ENCODE measurements at regions not wholly inside any gene's neighbourhood (a gene's known extent, or its start where the extent isn't known, plus 50 kb on each side); places are given as distances from the start of the nearest gene placed in this dataset.
A peak's percentile ranks its signal among the peaks of the same experiment; 100 is the strongest.

DNA sequence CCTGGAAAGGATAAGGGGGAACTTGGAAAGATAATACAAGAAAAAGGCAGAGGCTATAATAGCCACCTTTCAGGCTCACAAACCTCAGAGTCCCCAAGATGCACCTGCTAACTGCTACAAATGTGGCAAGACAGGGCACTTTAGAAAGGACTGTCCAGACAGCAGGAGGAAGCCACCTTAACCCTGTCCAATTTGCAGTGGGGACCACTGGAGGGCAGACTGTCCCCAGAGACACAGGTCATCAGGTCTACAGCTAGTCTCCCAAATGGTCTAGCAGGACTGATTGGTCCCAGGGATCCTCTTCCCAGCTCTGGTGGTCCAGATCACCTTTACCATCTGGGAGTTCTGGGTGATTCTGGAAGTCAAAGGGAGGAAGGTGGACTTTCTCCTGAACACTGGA is 882.5 kb upstream of the GBE1 start:
- intact Hi-C loops (cut with DNase I): no loop called here
- TF ChIP-seq, protein P1, sequence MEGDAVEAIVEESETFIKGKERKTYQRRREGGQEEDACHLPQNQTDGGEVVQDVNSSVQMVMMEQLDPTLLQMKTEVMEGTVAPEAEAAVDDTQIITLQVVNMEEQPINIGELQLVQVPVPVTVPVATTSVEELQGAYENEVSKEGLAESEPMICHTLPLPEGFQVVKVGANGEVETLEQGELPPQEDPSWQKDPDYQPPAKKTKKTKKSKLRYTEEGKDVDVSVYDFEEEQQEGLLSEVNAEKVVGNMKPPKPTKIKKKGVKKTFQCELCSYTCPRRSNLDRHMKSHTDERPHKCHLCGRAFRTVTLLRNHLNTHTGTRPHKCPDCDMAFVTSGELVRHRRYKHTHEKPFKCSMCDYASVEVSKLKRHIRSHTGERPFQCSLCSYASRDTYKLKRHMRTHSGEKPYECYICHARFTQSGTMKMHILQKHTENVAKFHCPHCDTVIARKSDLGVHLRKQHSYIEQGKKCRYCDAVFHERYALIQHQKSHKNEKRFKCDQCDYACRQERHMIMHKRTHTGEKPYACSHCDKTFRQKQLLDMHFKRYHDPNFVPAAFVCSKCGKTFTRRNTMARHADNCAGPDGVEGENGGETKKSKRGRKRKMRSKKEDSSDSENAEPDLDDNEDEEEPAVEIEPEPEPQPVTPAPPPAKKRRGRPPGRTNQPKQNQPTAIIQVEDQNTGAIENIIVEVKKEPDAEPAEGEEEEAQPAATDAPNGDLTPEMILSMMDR (IDR thresholded peaks at IDR 0.05): no peak
- no peaks in the 10 kb centered on the region for H3K4me1 ChIP-seq

DNA sequence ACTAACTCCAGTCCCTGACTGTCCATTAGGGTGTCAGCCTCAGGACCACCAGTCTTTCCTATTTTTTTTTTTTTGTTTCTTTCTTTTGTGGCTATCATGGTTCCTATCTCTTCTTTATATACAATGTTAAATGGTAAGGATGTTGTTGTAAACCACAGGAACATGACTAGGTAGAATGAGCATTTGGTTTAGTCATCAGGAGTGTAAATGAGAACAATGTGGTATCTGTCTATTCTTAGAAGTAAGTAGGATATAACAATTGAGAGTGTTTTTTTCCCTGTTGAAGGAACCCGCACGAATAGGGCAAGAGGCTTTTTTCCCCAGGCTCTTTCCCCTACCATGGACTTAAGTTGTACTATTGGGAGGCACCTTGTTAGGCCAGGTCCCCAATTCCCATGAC is 880.3 kb upstream of the GBE1 start:
- H3K9me3 ChIP-seq: peaks cover 0 to 5% (median 0%) of the 10 kb centered on the region in 11 donors
- no peaks in the 10 kb centered on the region for H3K27me3 ChIP-seq
- no peak for DNase-seq
- intact Hi-C loops (cut with DNase I): no loop called here
- ATAC-seq: no peak
- no peaks in the 10 kb centered on the region for H3K4me1 ChIP-seq
- no peak overlapping the region for H3K27ac ChIP-seq
- 70 to 83% methylated on average over 2 of the region's 2 CpGs for WGBS, 2 donors
- no peaks in the 10 kb centered on the region for H3K36me3 ChIP-seq
- TF ChIP-seq, protein P1 (IDR thresholded peaks at IDR 0.05): no peak
- no peak overlapping the region for H3K4me3 ChIP-seq

More for the DNA sequence above, 882.5 kb upstream of the GBE1 start:
- ATAC-seq (no peak), DNase-seq (no peak)
- H3K27me3 ChIP-seq: no peaks in the 10 kb centered on the region
- H3K27ac ChIP-seq: no peak overlapping the region
- H3K4me3 ChIP-seq: no peak overlapping the region
- H3K9me3 ChIP-seq: peaks cover 0 to 13% (median 0%) of the 10 kb centered on the region in 11 donors
- no peaks in the 10 kb centered on the region for H3K36me3 ChIP-seq

DNA sequence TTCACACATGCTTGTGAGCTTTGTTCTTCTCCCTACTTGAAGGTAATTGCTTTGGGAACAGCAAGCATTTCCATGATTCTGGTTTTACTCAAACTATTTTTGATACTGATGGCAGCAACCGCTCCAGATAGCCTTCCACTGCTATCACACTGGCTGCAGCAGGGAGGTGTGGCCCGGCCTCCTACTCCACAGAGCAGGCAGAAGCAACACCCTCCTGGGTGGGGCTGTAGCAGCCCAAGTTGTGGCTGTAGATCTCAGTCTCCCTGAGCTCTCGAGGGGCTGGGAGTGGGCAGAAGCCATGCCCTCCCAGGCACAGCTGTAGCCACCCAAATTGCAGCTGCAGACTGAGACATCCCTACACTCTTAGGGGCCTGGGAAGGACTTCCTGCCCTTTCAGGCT is 878.8 kb upstream of the GBE1 start:
- H3K36me3 ChIP-seq: no peaks in the 10 kb centered on the region
- TF ChIP-seq, protein P1 (IDR thresholded peaks at IDR 0.05): no peak
- WGBS, 2 donors: 49 to 61% methylated on average over 3 of the region's 3 CpGs
- no peaks in the 10 kb centered on the region for H3K27me3 ChIP-seq
- intact Hi-C loops (cut with DNase I): no loop called here
- DNase-seq (peak in 1 of 2 donors; percentile 14), ATAC-seq (peak; percentile 48 to 88 (median 72))
- no peak overlapping the region for H3K4me3 ChIP-seq
- H3K9me3 ChIP-seq: peaks cover 0 to 5% (median 0%) of the 10 kb centered on the region in 11 donors
- no peaks in the 10 kb centered on the region for H3K4me1 ChIP-seq
- no peak overlapping the region for H3K27ac ChIP-seq

DNA sequence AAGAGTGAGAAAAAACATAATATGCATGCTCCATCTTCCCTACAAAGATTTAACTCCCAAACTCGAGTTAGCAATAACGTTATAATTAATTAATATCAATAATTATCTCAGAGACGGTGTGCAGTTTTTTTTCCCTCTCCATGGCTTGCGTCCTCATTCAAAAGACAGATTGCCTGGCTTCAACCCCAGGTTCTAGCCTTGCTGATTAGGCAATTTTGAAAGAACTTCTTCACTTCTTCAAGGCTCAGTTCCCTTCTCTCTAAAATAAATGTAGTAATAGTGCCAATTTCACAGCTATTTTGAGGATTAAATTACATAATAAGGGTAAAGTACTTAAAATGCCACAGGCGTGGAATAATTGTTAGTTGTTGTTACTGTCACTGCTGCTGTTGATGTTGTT is 876.1 kb upstream of the GBE1 start:
- no peak overlapping the region for H3K4me3 ChIP-seq
- H3K9me3 ChIP-seq: peaks cover 0 to 5% (median 0%) of the 10 kb centered on the region in 11 donors
- ATAC-seq (no peak), DNase-seq (no peak)
- no peak overlapping the region for H3K27ac ChIP-seq
- TF ChIP-seq, protein P1 (IDR thresholded peaks at IDR 0.05): no peak
- 67 to 74% methylated on average over 5 of the region's 5 CpGs for WGBS, 2 donors
- no peaks in the 10 kb centered on the region for H3K4me1 ChIP-seq
- no peaks in the 10 kb centered on the region for H3K36me3 ChIP-seq
- H3K27me3 ChIP-seq: no peaks in the 10 kb centered on the region
- intact Hi-C loops (cut with DNase I): no loop called here

Data from heart right ventricle (tissue), 16 donors.